ENCODE measurements at regions not wholly inside any gene's neighbourhood (a gene's known extent, or its start where the extent isn't known, plus 50 kb on each side); places are given as distances from the start of the nearest gene placed in this dataset.

GRCh38 chr7:1382553-1383397, 76.5 kb downstream of the MICALL2 start:
- Mint-ChIP-seq H3K4me1 (ENCODE audit: low read depth) (no peaks in the 10 kb centered on the region), H3K4me3 (ENCODE audit: low read depth) (no peak overlapping the region), H3K27ac (no peak overlapping the region), H3K27me3 (peaks cover 26% of the 10 kb centered on the region), H3K36me3 (ENCODE audit: insufficient read depth) (no peaks in the 10 kb centered on the region), H3K9me3 (ENCODE audit: low read depth) (no peaks in the 10 kb centered on the region)
- no peak for DNase-seq (ENCODE audit: low spot score, unreplicated experiment)
- no peak for TF ChIP-seq CTCF (IDR thresholded peaks at IDR 0.05; ENCODE audit: unreplicated experiment)

GRCh38 chr7:1383398-1384112, 75.7 kb downstream of the MICALL2 start:
- no peak for TF ChIP-seq CTCF (IDR thresholded peaks at IDR 0.05; ENCODE audit: unreplicated experiment)
- Mint-ChIP-seq H3K27me3 (peaks cover 31% of the 10 kb centered on the region), H3K27ac (no peak overlapping the region), H3K4me3 (ENCODE audit: low read depth) (no peak overlapping the region), H3K9me3 (ENCODE audit: low read depth) (no peaks in the 10 kb centered on the region), H3K4me1 (ENCODE audit: low read depth) (no peaks in the 10 kb centered on the region), H3K36me3 (ENCODE audit: insufficient read depth) (no peaks in the 10 kb centered on the region)
- DNase-seq (ENCODE audit: low spot score, unreplicated experiment) = no peak

DNA sequence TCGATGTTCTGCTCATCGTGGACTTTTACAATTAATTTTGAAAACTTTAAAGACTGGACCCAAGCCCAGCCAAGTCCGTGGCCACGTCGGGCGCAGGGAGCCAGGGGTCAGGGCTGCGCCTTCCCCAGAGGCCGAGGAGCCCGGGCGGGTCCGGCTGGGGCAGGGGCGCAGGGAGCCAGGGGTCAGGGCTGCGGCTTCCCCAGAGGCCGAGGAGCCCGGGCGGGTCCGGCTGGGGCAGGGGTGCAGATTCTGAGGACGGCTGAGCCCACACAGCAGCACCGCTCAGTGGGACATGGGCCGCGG, 75.2 kb downstream of the MICALL2 start:
- no peaks in the 10 kb centered on the region for H3K4me1 Mint-ChIP-seq (ENCODE audit: low read depth)
- no peak overlapping the region for H3K4me3 Mint-ChIP-seq (ENCODE audit: low read depth)
- H3K9me3 Mint-ChIP-seq (ENCODE audit: low read depth) = no peaks in the 10 kb centered on the region
- TF ChIP-seq CTCF (IDR thresholded peaks at IDR 0.05; ENCODE audit: unreplicated experiment) = no peak
- peaks cover 34% of the 10 kb centered on the region for H3K27me3 Mint-ChIP-seq
- H3K36me3 Mint-ChIP-seq (ENCODE audit: insufficient read depth) = no peaks in the 10 kb centered on the region
- H3K27ac Mint-ChIP-seq = no peak overlapping the region
- no peak for DNase-seq (ENCODE audit: low spot score, unreplicated experiment)
